Esophagus muscularis mucosa (tissue), 3 donors: ENCODE measurements at regions not wholly inside any gene's neighbourhood (a gene's known extent, or its start where the extent isn't known, plus 50 kb on each side); places are given as distances from the start of the nearest gene placed in this dataset.

Experiments
- CTCF ChIP-seq, 3 experiments: fragments of 200-600 bp in 2 of 3; fragments of 450-650 bp in 1 of 3; sonication (generic) in 2 of 3; IDR thresholded peaks; one replicate each; pipeline ENCODE4 v1.5.1; 2017 to 2019; ENCODE audit warnings: antibody characterized with exemption in 3 of 3, mild to moderate bottlenecking in 2 of 3, moderate library complexity in 1 of 3
- EP300 ChIP-seq: sonication (generic); formaldehyde crosslinking; IDR thresholded peaks from one replicate; pipeline ENCODE4 v1.6.1; 2017; ENCODE audit warnings: antibody characterized with exemption

GRCh38 chr2:239744706-239745340 lies 280.3 kb downstream of the NDUFA10 start:
- TF ChIP-seq CTCF (IDR thresholded peaks at IDR 0.05) (no peak), EP300 (no peak)
